Activated T-helper 17 cell treated with anti-CD3 and anti-CD28 coated beads, Interleukin-2, amount 50 U/mL, for 72 hours (primary cell): ENCODE measurements at regions not wholly inside any gene's neighbourhood (a gene's known extent, or its start where the extent isn't known, plus 50 kb on each side); places are given as distances from the start of the nearest gene placed in this dataset.
"Not testable (repeated sequence)": the region's sequence is repeated elsewhere in the genome, so short reads cannot be mapped to it uniquely, and the experiment has no call there.

Experiments
- ATAC-seq: fragments of 150-1000 bp; cut with Tn5 transposase; replicated peaks from 2 replicates; pipeline ENCODE4 v1.10.0; 2021; ENCODE audit warnings: mild to moderate bottlenecking, moderate library complexity
- H3K27ac Mint-ChIP-seq: one replicate; pipeline ENCODE4 v1.8.0; 2022; ENCODE audit warnings: mixed read lengths
- H3K27me3 Mint-ChIP-seq: one replicate; pipeline ENCODE4 v1.8.0; 2022; ENCODE audit warnings: mixed read lengths
- H3K36me3 Mint-ChIP-seq: one replicate; pipeline ENCODE4 v1.8.0; 2022; ENCODE audit warnings: low read depth, mild to moderate bottlenecking, mixed read lengths
- H3K4me1 Mint-ChIP-seq: one replicate; pipeline ENCODE4 v1.8.0; 2022; ENCODE audit warnings: mixed read lengths
- H3K4me3 Mint-ChIP-seq: one replicate; pipeline ENCODE4 v1.8.0; 2022; ENCODE audit warnings: mild to moderate bottlenecking, mixed read lengths
- H3K9me3 Mint-ChIP-seq: one replicate; pipeline ENCODE4 v1.8.0; 2022; ENCODE audit warnings: mixed read lengths

DNA sequence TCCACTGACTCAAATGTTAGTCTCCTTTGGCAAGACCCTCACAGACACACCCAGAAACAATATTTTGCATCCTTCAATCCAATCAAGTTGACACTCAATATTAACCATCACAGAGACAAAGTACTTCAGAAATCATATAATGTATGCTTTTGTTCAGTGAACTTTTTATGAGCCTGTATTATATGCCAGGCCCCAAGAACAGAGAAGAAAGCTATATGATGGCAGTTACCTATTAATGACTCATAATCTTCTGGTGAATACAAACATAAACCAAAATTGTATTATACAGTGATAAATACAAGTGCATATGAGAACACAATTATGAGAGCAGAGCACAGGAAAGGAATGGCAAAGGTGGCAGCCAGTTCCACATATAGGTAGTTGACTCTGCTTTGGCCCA lies 852.0 kb upstream of the EPHA5 start:
- no peak overlapping the region for H3K4me3 Mint-ChIP-seq
- no peaks in the 10 kb centered on the region for H3K27me3 Mint-ChIP-seq
- no peaks in the 10 kb centered on the region for H3K4me1 Mint-ChIP-seq
- ATAC-seq: no peak
- H3K27ac Mint-ChIP-seq: no peak overlapping the region
- peaks cover 6% of the 10 kb centered on the region for H3K9me3 Mint-ChIP-seq
- no peaks in the 10 kb centered on the region for H3K36me3 Mint-ChIP-seq

DNA sequence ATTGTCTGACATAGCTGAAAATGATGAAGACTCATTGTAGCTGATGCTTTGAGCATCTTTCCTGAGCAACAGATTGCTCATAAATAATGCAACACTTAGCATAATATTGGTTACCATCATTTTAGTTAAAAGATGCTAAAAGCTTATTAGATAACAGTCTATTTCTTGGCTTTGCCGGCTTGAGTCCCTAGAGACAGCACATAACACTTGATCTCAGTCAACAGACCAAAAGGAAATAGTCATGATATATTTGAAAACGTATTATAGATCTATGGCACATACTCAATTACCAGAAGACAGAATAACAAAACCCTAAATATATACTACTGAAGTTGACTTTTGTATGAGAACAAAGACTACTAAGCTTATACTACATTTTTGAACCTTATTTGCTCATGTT lies 846.7 kb upstream of the EPHA5 start:
- H3K9me3 Mint-ChIP-seq: no peaks in the 10 kb centered on the region
- no peak for ATAC-seq

GRCh38 chr4:66506985-66507384 lies 836.7 kb upstream of the EPHA5 start:
- H3K9me3 Mint-ChIP-seq: peaks cover 10% of the 10 kb centered on the region
- H3K36me3 Mint-ChIP-seq: no peaks in the 10 kb centered on the region
- no peak overlapping the region for H3K27ac Mint-ChIP-seq
- ATAC-seq: no peak
- no peaks in the 10 kb centered on the region for H3K4me1 Mint-ChIP-seq
- no peaks in the 10 kb centered on the region for H3K27me3 Mint-ChIP-seq
- H3K4me3 Mint-ChIP-seq: no peak overlapping the region

More for the DNA sequence above, 846.7 kb upstream of the EPHA5 start:
- no peaks in the 10 kb centered on the region for H3K36me3 Mint-ChIP-seq
- H3K4me3 Mint-ChIP-seq: no peak overlapping the region
- H3K4me1 Mint-ChIP-seq: no peaks in the 10 kb centered on the region
- H3K27me3 Mint-ChIP-seq: no peaks in the 10 kb centered on the region
- H3K27ac Mint-ChIP-seq: no peak overlapping the region

DNA sequence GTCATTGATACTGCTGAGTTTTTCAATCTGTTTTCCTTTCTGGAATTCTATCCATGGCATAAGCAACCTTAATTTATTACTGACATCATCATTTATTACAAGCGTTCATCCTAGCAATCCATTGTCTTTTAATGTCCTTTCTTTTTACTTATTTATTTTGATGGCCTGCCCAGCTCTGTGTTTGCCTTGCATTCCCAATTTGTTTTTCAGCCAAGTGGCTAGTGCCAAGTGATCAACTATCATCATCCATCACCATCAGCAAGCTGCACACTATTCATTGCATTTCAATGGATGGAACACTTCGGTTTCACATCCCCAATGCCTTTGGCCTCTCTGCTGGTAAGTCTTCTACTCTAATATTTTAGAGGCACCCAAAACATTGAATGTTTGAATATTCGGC lies 831.7 kb upstream of the EPHA5 start:
- Mint-ChIP-seq H3K36me3 (no peaks in the 10 kb centered on the region), H3K27me3 (no peaks in the 10 kb centered on the region), H3K4me3 (no peak overlapping the region), H3K9me3 (peaks cover 2% of the 10 kb centered on the region), H3K4me1 (no peaks in the 10 kb centered on the region), H3K27ac (no peak overlapping the region)
- no peak for ATAC-seq

GRCh38 chr4:66490729-66491128 lies 820.4 kb upstream of the EPHA5 start:
- no peaks in the 10 kb centered on the region for H3K4me1 Mint-ChIP-seq
- H3K36me3 Mint-ChIP-seq: no peaks in the 10 kb centered on the region
- peaks cover 19% of the 10 kb centered on the region for H3K9me3 Mint-ChIP-seq
- ATAC-seq: no peak
- no peaks in the 10 kb centered on the region for H3K27me3 Mint-ChIP-seq
- no peak overlapping the region for H3K27ac Mint-ChIP-seq
- H3K4me3 Mint-ChIP-seq: no peak overlapping the region

- Mint-ChIP-seq H3K27me3 (no peaks in the 10 kb centered on the region), H3K36me3 (no peaks in the 10 kb centered on the region), H3K9me3 (peaks cover 19% of the 10 kb centered on the region), H3K27ac (no peak overlapping the region), H3K4me1 (no peaks in the 10 kb centered on the region), H3K4me3 (no peak overlapping the region)
- no peak for ATAC-seq
Observed at GRCh38 chr4:66489783-66490452, 819.6 kb upstream of the EPHA5 start.

- Mint-ChIP-seq H3K27me3 (no peaks in the 10 kb centered on the region), H3K36me3 (no peaks in the 10 kb centered on the region), H3K4me3 (no peak overlapping the region), H3K27ac (no peak overlapping the region), H3K9me3 (peaks cover 19% of the 10 kb centered on the region), H3K4me1 (no peaks in the 10 kb centered on the region)
- no peak for ATAC-seq
Observed at GRCh38 chr4:66489370-66489769, 819.1 kb upstream of the EPHA5 start.

GRCh38 chr4:66486068-66486467 lies 815.8 kb upstream of the EPHA5 start:
- no peak overlapping the region for H3K4me3 Mint-ChIP-seq
- ATAC-seq: no peak
- H3K4me1 Mint-ChIP-seq: no peaks in the 10 kb centered on the region
- peaks cover 16% of the 10 kb centered on the region for H3K9me3 Mint-ChIP-seq
- no peaks in the 10 kb centered on the region for H3K36me3 Mint-ChIP-seq
- H3K27ac Mint-ChIP-seq: no peak overlapping the region
- no peaks in the 10 kb centered on the region for H3K27me3 Mint-ChIP-seq

DNA sequence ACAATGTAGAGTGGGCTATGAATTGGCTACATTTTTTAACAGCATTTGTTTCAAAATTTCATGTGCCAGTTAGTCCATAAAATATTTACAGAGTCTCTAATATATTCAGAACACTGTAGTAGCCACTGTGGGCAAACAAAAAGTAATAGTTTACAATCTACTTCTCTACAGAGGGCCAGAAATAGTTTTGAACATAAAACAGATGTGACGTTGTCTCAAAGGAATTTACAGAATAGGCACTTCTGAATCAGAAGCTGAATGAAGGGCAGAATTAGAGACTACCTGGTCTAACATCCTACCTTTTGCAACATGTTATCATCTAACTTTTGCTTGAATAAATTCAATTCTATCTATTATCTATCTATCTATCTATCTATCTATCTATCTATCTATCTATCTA lies 811.9 kb upstream of the EPHA5 start:
- Mint-ChIP-seq H3K4me3 (no peak overlapping the region), H3K27me3 (no peaks in the 10 kb centered on the region), H3K4me1 (no peaks in the 10 kb centered on the region), H3K36me3 (no peaks in the 10 kb centered on the region), H3K27ac (no peak overlapping the region), H3K9me3 (peaks cover 3% of the 10 kb centered on the region)
- no peak for ATAC-seq

DNA sequence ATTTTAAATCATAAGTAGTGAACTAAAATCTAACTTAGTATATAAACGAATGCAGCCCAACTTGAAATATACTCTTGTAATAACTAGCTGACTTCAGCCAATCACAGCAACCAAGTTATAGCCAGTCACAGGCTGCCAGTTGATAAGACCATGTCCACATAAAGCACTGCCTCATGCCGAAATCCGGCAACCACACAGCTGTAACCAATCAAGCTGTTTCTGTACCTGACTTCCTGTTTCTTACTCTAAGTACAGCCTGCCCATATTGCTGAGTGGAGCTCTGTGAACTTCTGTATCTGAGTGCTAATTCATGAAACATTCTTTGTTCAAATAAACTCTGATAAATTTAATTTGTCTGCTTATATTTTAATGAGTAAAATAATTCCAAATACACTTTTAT lies 805.3 kb upstream of the EPHA5 start:
- H3K4me3 Mint-ChIP-seq: no peak overlapping the region
- no peak for ATAC-seq
- no peaks in the 10 kb centered on the region for H3K27me3 Mint-ChIP-seq
- H3K4me1 Mint-ChIP-seq: no peaks in the 10 kb centered on the region
- no peaks in the 10 kb centered on the region for H3K36me3 Mint-ChIP-seq
- peaks cover 8% of the 10 kb centered on the region for H3K9me3 Mint-ChIP-seq
- no peak overlapping the region for H3K27ac Mint-ChIP-seq

GRCh38 chr4:66465111-66465510 lies 794.8 kb upstream of the EPHA5 start:
- Mint-ChIP-seq H3K27me3 (no peaks in the 10 kb centered on the region), H3K9me3 (peaks cover 15% of the 10 kb centered on the region), H3K27ac (no peak overlapping the region), H3K4me3 (no peak overlapping the region), H3K4me1 (no peaks in the 10 kb centered on the region), H3K36me3 (no peaks in the 10 kb centered on the region)
- no peak for ATAC-seq

DNA sequence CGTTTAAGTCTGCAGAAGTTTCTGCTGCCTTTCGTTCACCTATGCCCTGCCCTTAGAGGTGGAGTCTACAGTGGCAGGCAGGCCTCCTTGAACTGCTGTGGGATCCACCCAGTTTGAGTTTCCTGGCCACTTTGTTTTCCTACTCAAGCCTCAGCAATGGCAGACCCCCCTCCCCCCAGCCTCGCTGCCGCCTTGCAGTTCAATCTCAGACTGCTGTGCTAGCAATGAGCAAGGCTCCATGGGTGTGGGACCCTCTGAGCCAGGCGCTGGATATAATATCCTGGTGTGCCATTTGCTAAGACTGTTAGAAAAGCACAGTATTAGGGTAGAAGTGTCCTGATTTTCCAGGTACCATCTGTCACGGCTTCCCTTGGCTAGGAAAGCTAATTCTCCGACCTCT lies 792.6 kb upstream of the EPHA5 start:
- ATAC-seq, H3K4me1 Mint-ChIP-seq, H3K27me3 Mint-ChIP-seq, H3K27ac Mint-ChIP-seq, H3K36me3 Mint-ChIP-seq, H3K4me3 Mint-ChIP-seq: not testable (repeated sequence)
- H3K9me3 Mint-ChIP-seq: peaks cover 15% of the 10 kb centered on the region

- no peak for ATAC-seq
- no peak overlapping the region for H3K4me3 Mint-ChIP-seq
- no peaks in the 10 kb centered on the region for H3K4me1 Mint-ChIP-seq
- H3K36me3 Mint-ChIP-seq: no peaks in the 10 kb centered on the region
- H3K27me3 Mint-ChIP-seq: no peaks in the 10 kb centered on the region
- peaks cover 12% of the 10 kb centered on the region for H3K9me3 Mint-ChIP-seq
- no peak overlapping the region for H3K27ac Mint-ChIP-seq
Observed at GRCh38 chr4:66451741-66452140, 781.5 kb upstream of the EPHA5 start.

DNA sequence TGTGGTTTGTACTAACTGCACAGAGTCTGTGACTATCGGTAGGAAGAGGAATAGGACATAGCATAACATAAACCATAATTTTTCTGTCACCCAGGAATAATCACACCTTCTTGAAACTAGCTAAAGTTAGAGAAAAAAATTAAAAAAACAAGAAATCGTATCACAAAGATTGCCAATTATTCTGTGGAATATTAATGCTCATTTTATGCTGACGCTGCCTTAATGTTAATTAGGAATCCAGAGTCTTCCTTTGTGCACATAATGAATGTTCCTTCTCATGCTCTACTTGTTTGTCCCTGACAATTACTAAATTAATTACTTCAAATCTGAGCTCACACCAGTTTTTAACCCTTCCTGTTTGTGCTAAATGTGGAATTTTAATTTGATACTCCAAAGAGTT lies 772.7 kb upstream of the EPHA5 start:
- no peaks in the 10 kb centered on the region for H3K4me1 Mint-ChIP-seq
- H3K4me3 Mint-ChIP-seq: no peak overlapping the region
- H3K36me3 Mint-ChIP-seq: no peaks in the 10 kb centered on the region
- no peak overlapping the region for H3K27ac Mint-ChIP-seq
- H3K9me3 Mint-ChIP-seq: peaks cover 15% of the 10 kb centered on the region
- ATAC-seq: no peak
- no peaks in the 10 kb centered on the region for H3K27me3 Mint-ChIP-seq

GRCh38 chr4:66439508-66439907 lies 769.2 kb upstream of the EPHA5 start:
- H3K27me3 Mint-ChIP-seq: no peaks in the 10 kb centered on the region
- H3K36me3 Mint-ChIP-seq: no peaks in the 10 kb centered on the region
- H3K27ac Mint-ChIP-seq: no peak overlapping the region
- ATAC-seq: no peak
- no peaks in the 10 kb centered on the region for H3K4me1 Mint-ChIP-seq
- H3K4me3 Mint-ChIP-seq: no peak overlapping the region
- peaks cover 24% of the 10 kb centered on the region for H3K9me3 Mint-ChIP-seq

GRCh38 chr4:66433706-66434105 lies 763.4 kb upstream of the EPHA5 start:
- H3K9me3 Mint-ChIP-seq: peaks cover 23% of the 10 kb centered on the region
- no peak overlapping the region for H3K27ac Mint-ChIP-seq
- H3K27me3 Mint-ChIP-seq: no peaks in the 10 kb centered on the region
- no peak for ATAC-seq
- no peaks in the 10 kb centered on the region for H3K4me1 Mint-ChIP-seq
- no peak overlapping the region for H3K4me3 Mint-ChIP-seq
- no peaks in the 10 kb centered on the region for H3K36me3 Mint-ChIP-seq
